GM12891 (cell line): ENCODE measurements at regions not wholly inside any gene's neighbourhood (a gene's known extent, or its start where the extent isn't known, plus 50 kb on each side); places are given as distances from the start of the nearest gene placed in this dataset.

ENCODE experiments used
- POLR2A ChIP-seq: IDR thresholded peaks from 2 replicates; pipeline ENCODE4 v1.6.1; 2011; ENCODE audit warnings: low read depth, low read length, control low read depth
- POLR2AphosphoS5 ChIP-seq: IDR thresholded peaks from 2 replicates; pipeline ENCODE4 v1.6.1; 2011; ENCODE audit warnings: low read depth, low read length, control low read depth
- TAF1 ChIP-seq: IDR thresholded peaks from 2 replicates; pipeline ENCODE4 v1.6.1; 2011; ENCODE audit warnings: low read depth, low read length, control low read depth

GRCh38 chrX:144335402-144335801, 451.5 kb downstream of the UBE2NL start:
- TF ChIP-seq TAF1 (no peak), POLR2AphosphoS5 (no peak), POLR2A (no peak)
